Left hindlimb (tissue), 1 donor: ENCODE measurements at regions not wholly inside any gene's neighbourhood (a gene's known extent, or its start where the extent isn't known, plus 50 kb on each side); places are given as distances from the start of the nearest gene placed in this dataset.

Source experiments
- DNase-seq: peaks from one replicate; pipeline ENCODE4 v3.0.0-alpha.2; 2018

- no peak for DNase-seq
These were observed 152.0 kb upstream of the REG3G start for GRCh38 chr2:78873526-78873925.

- no peak for DNase-seq
These were observed 149.2 kb upstream of the REG3G start for GRCh38 chr2:78876316-78876688.

- no peak for DNase-seq
These were observed 138.1 kb upstream of the REG3G start for GRCh38 chr2:78887446-78887845.

GRCh38 chr2:78890935-78891334 is 134.6 kb upstream of the REG3G start:
- DNase-seq, result peak; percentile 38

- DNase-seq, result no peak
These were observed 133.2 kb upstream of the REG3G start for GRCh38 chr2:78892295-78892694.

- no peak for DNase-seq
These were observed 130.5 kb upstream of the REG3G start for GRCh38 chr2:78895022-78895421.

DNA sequence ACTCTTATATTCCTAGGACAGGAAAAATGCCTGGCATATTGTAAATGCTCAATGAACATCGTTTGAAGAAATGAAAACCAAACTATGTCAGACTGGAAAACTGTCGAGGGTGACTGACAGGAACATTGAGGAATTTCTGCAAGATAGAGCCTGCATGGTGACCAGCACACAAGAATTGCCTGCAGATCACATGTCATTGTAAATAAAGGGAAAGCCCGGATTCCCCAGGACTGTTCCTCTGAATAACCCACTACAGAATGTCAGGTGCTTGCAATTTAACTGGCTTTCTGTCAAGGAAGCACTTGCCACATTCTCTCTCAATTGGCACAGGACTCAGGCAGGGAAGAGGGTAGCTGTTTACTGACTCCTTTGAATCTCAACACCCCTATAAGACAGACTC is 129.0 kb upstream of the REG3G start:
- no peak for DNase-seq

GRCh38 chr2:78907089-78907488 is 118.4 kb upstream of the REG3G start:
- DNase-seq, result no peak

DNA sequence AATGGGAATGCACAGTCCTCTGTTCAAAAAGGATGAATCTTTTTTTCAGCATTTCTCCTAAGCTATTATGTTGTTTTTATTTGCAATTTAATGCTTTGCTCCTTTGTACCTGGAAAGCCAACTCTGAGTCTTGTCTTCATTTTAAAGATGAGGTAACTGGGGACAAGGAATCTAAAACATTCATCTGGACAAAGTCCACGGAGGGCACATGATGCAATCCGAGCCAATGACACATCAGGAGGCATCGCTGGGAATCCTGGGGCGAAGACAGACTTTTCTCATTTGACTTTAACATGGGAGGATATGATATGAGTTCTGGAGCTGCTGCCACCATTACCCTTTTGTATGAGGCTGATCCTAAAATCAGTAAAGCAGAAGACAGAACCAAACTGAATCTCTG is 116.5 kb upstream of the REG3G start:
- DNase-seq, result no peak

DNA sequence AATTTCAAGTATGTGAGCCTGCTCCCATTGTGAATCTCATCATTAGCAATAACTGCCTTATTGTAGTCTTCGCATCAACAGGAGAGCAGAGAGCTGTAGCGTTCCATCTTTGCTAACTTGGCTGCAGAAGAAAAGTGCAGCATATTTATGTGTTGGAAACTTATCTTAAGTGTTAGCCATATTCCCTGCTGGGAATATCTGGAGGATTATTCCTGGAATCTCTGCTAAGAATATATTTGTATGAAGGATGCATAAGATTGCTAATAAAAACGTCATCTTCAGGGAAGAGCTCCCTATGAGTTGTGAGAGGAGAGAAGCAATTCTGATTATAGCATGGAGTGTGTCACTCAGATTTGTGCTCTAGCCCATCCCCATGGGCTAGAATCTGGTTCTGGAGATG is 115.1 kb upstream of the REG3G start:
- no peak for DNase-seq

DNA sequence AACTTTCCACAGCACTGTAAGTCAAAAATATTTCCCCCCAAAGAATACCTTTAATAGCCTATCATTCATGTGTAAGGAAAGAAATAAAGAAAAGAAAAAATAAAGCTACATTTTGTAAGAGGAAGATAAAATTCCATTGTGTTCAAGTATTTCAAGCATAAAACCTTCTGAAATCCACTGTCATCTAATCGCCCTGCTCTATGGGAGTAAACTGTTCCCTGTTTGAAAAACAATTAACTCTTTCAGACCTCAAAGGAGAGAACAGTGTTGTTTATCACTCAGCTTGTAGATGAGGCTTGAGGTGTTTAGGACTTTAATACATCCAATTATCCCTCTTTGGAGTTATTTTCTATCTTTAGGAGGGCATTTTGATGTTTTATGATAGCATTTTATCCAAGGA is 112.2 kb upstream of the REG3G start:
- no peak for DNase-seq

DNA sequence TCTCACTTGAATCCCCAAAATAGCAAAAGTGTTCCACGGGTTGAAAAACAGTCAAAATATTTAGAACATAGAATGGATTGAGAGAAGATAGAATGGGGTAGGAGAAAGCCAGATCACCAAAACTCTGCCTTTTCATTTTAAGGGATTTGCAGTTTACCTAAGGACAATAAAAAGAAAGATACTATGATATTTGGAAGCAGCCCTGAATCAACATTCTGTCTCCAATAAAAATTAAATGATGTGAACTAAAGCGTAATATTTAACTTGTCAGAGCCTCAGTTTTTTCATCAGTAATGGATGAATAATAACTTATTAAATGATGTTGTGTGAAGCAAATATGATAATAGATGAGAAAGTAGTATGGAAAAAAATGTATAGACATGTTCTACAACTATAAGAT is 100.2 kb upstream of the REG3G start:
- DNase-seq, result no peak

GRCh38 chr2:78928502-78928901 is 97.0 kb upstream of the REG3G start:
- no peak for DNase-seq

GRCh38 chr2:78940998-78941397 is 84.5 kb upstream of the REG3G start:
- no peak for DNase-seq

GRCh38 chr2:78941751-78942150 is 83.8 kb upstream of the REG3G start:
- DNase-seq, result no peak

- DNase-seq, result no peak
These were observed 61.6 kb upstream of the REG3G start for GRCh38 chr2:78963881-78964280.

GRCh38 chr2:78967294-78967693 is 58.2 kb upstream of the REG3G start:
- no peak for DNase-seq

DNA sequence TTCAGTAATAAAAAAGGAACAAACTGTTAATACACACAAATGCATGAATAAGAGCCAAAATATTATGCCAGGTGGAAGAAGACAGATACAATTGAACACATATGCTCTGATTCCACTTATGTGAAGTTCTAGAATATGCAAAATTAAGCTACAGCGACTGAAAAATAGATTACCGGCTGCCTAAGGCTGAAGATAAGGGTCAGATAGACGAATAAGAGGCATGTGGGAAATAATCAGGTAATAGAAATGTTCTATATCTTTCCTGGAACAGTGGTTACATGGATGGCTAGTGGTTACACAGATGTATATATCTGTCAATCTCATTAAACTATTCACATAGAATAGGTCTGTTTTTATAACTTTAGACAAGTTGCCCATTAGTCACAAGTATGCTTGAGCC is 51.9 kb upstream of the REG3G start:
- DNase-seq, result no peak
